K562 (cell line): ENCODE measurements at regions not wholly inside any gene's neighbourhood (a gene's known extent, or its start where the extent isn't known, plus 50 kb on each side); places are given as distances from the start of the nearest gene placed in this dataset.

Experiments used
- ATAC-seq: fragments of 200-7000 bp; cut with Tn5 transposase; 3 replicates; pipeline ENCODE4 v1.9.1; 2020; ENCODE audit warnings: moderate library complexity
- BruUV-seq: library from RNA; stranded (reverse); fragments of 400-500 nt; replicated peaks from 2 replicates; lab custom pipeline; 2021; lab: Mats Ljungman, UMichigan
- CTCF ChIA-PET: fragments of 300-600 bp; formaldehyde crosslinking; extraction: SDS; loops from one replicate; lab custom pipeline; 2021; ENCODE audit warnings: low intra/inter-chr PET ratio; lab: Yijun Ruan, JAX
- POLR2A ChIA-PET: fragments of 300-600, 350-650 bp; sonication (Branson Sonifier 250); formaldehyde crosslinking; extraction: SDS; loops from one replicate; lab custom pipeline; 2021; ENCODE audit warnings: antibody characterized with exemption, inconsistent platforms; lab: Yijun Ruan, JAX
- DNase-seq, 4 experiments: peaks; one replicate each; pipeline versions ENCODE4 v3.0.0 to v3.0.0-alpha.2; 2011 to 2018; ENCODE audit warnings: low spot score in 3 of 4, mixed read lengths in 3 of 4; ENCODE audit errors: extremely low read depth in 1 of 4
- FAIRE-seq: peaks from 2 replicates; lab custom pipeline; 2011; peaks lifted over from hg19 to GRCh38; lab: Jason Lieb, UNC
- H2AFZ ChIP-seq: 2 replicates; pipeline ENCODE4 v1.6.0; 2011; ENCODE audit warnings: low read depth, low read length, control low read depth, inconsistent platforms
- H3K27ac ChIP-seq: fragments of 200-600 bp; 3 replicates; pipeline ENCODE4 v1.8.0; 2011; ENCODE audit warnings: low read depth, mild to moderate bottlenecking, control low read depth, inconsistent platforms, low read length, moderate library complexity, mixed read lengths; ENCODE audit errors: extremely low read depth
- H3K27me3 ChIP-seq, 2 experiments: fragments of 300-600 bp in 1 of 2; 2 replicates in 1 of 2; 3 replicates in 1 of 2; pipeline versions ENCODE4 v1.6.0 to v1.8.0; 2011; ENCODE audit warnings: inconsistent platforms in 2 of 2, low read length in 2 of 2, mild to moderate bottlenecking in 1 of 2, mixed read lengths in 1 of 2, moderate library complexity in 1 of 2; ENCODE audit not compliant: control insufficient read depth in 2 of 2, insufficient read depth in 2 of 2
- H3K36me3 ChIP-seq: fragments of 300-600 bp; 3 replicates; pipeline ENCODE4 v1.8.0; 2011; ENCODE audit warnings: mild to moderate bottlenecking, low read length, inconsistent platforms; ENCODE audit not compliant: control insufficient read depth, insufficient read depth
- H3K4me1 ChIP-seq, 2 experiments: fragments of 200-600 bp in 1 of 2; replicated peaks in 1 of 2; 2 replicates in 1 of 2; 3 replicates in 1 of 2; pipeline versions ENCODE4 v1.5.1 to v1.8.0; 2011; ENCODE audit warnings: inconsistent platforms in 2 of 2, low read length in 2 of 2, mild to moderate bottlenecking in 1 of 2, mixed read lengths in 1 of 2, moderate library complexity in 1 of 2; ENCODE audit not compliant: control insufficient read depth in 2 of 2, insufficient read depth in 2 of 2
- H3K4me2 ChIP-seq: 2 replicates; pipeline ENCODE4 v1.6.1; 2011; ENCODE audit warnings: low read length, control low read depth, inconsistent platforms, mixed read lengths; ENCODE audit not compliant: insufficient read depth
- H3K4me3 ChIP-seq: fragments of 200-600 bp; sonication (generic), shearing (Covaris generic); 2 replicates; pipeline ENCODE4 v1.5.1; 2016; ENCODE audit warnings: control low read depth, inconsistent platforms
- H3K79me2 ChIP-seq: fragments of 200-600 bp; 3 replicates; pipeline ENCODE4 v1.8.0; 2011; ENCODE audit warnings: low read length, inconsistent platforms; ENCODE audit not compliant: control insufficient read depth, insufficient read depth
- H3K9ac ChIP-seq, 2 experiments: 2 replicates each; pipeline versions ENCODE4 v1.6.0 to v1.6.1; 2011; ENCODE audit warnings: low read depth in 2 of 2, low read length in 2 of 2, control low read depth in 1 of 2, inconsistent platforms in 1 of 2, mild to moderate bottlenecking in 1 of 2, mixed read lengths in 1 of 2; ENCODE audit not compliant: insufficient read depth in 1 of 2
- H3K9me1 ChIP-seq: one replicate; pipeline ENCODE4 v1.6.0; 2011; ENCODE audit warnings: inconsistent platforms, mild to moderate bottlenecking, low read length, moderate library complexity; ENCODE audit not compliant: control insufficient read depth, insufficient read depth
- H3K9me3 ChIP-seq: replicated peaks from 2 replicates; pipeline ENCODE4 v1.5.1; 2011; ENCODE audit warnings: low read depth, low read length, inconsistent platforms; ENCODE audit not compliant: control insufficient read depth, insufficient read depth
- H4K20me1 ChIP-seq: replicated peaks from 2 replicates; pipeline ENCODE4 v1.6.1; 2011; ENCODE audit warnings: low read length, inconsistent platforms, mixed read lengths; ENCODE audit not compliant: control insufficient read depth, insufficient read depth
- CAMTA2 ChIP-seq: fragments of 250-450 bp; sonication (Bioruptor Pico); conservative IDR thresholded peaks from 2 replicates; pipeline ENCODE4 v1.5.1; 2022
- ELF4 ChIP-seq: fragments of 450-650 bp; formaldehyde crosslinking; IDR thresholded peaks from 2 replicates; pipeline ENCODE4 v1.4.0; 2022; ENCODE audit warnings: missing genetic modification characterization
- LCOR ChIP-seq: sonication (generic); formaldehyde crosslinking; IDR thresholded peaks from 2 replicates; pipeline ENCODE4 v1.8.0; 2022; ENCODE audit warnings: mild to moderate bottlenecking, missing genetic modification reagents
- MYNN ChIP-seq, 2 experiments: sonication (generic); formaldehyde crosslinking in 1 of 2; IDR thresholded peaks; 2 replicates each; pipeline versions ENCODE4 v1.5.0 to v1.6.1; 2016 to 2020; ENCODE audit warnings: antibody characterized with exemption in 1 of 2, missing genetic modification reagents in 1 of 2
- POLR2AphosphoS2 ChIP-seq: IDR thresholded peaks from 2 replicates; pipeline ENCODE4 v1.6.1; 2012; ENCODE audit warnings: low read length, improper control_type of control experiment
- ZNF184 ChIP-seq: sonication (generic); formaldehyde crosslinking; IDR thresholded peaks from 2 replicates; pipeline ENCODE4 v1.5.0; 2020; ENCODE audit warnings: missing genetic modification reagents
- ZNF3 ChIP-seq: fragments of 250-450 bp; sonication (Bioruptor Pico); IDR thresholded peaks from 2 replicates; pipeline ENCODE4 v1.5.0; 2021; ENCODE audit warnings: mild to moderate bottlenecking, moderate library complexity
- ZNF695 ChIP-seq: fragments of 450-650 bp; formaldehyde crosslinking; IDR thresholded peaks from 2 replicates; pipeline ENCODE4 v1.4.0; 2020; ENCODE audit warnings: mild to moderate bottlenecking, moderate library complexity
- ZNF75A ChIP-seq: fragments of 450-650 bp; formaldehyde crosslinking; IDR thresholded peaks from 2 replicates; pipeline ENCODE4 v1.4.0; 2020; ENCODE audit warnings: mild to moderate bottlenecking
- ZNF778 ChIP-seq: fragments of 450-650 bp; formaldehyde crosslinking; IDR thresholded peaks from 2 replicates; pipeline ENCODE4 v1.4.0; 2020; ENCODE audit warnings: mild to moderate bottlenecking, moderate library complexity
- WGBS: fragments of 100-300 bp; shearing (Covaris generic); methylation state at CpG from one replicate; pipeline ENCODE4 v1.1.6; 2016; ENCODE audit warnings: low coverage, mixed read lengths; ENCODE audit not compliant: insufficient coverage; ENCODE audit errors: missing lambda C conversion rate; 5-methylcytosine and 5-hydroxymethylcytosine counted together
- in situ Hi-C: fragments of 300-500 bp; cut with MboI; formaldehyde crosslinking; loops from 4 replicates; pipeline ENCODE4 v1.15.0; 2018; ENCODE audit warnings: inconsistent platforms, mixed read lengths
- intact Hi-C: fragments of 100-400 bp; cut with micrococcal nuclease; formaldehyde crosslinking; loops from 2 replicates; pipeline ENCODE4 v1.14.2; 2022
- TF ChIP-seq, protein P1 (sequence below): fragments of 450-650 bp; IDR thresholded peaks from 2 replicates; pipeline ENCODE4 v1.6.1; 2017; ENCODE audit warnings: antibody characterized with exemption, mild to moderate bottlenecking
- TF ChIP-seq, protein P2 (sequence below): fragments of 450-650 bp; IDR thresholded peaks from 2 replicates; pipeline ENCODE4 v1.6.1; 2016; ENCODE audit warnings: mild to moderate bottlenecking

DNA sequence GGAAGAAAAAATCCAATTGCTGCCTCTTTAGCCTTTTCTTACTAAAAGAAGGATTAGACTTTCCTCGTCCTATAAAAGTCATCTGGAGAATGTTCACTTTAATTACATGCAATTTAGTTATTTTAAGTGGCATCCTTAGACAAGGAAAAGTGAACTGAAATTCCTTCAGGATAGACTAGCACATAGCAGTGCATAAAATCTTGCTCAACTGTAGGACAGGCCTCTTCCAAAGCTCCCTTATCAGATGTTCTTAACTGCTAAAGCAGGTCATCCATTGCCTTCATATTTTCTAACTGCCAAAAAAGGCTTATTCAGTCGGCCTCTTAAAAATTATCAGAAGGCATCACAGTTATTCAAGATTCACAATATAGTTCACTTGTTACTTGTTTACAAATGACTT, 396.5 kb downstream of the DMRT2 start:
- Histone ChIP-seq H3K27ac (no peak overlapping the region), H2AFZ (no peak overlapping the region), H3K9me1 (no peaks in the 10 kb centered on the region), H3K4me3 (no peak overlapping the region), H3K4me2 (no peak overlapping the region), H4K20me1 (no peaks in the 10 kb centered on the region), H3K27me3 (no peaks in the 10 kb centered on the region), H3K9me3 (no peaks in the 10 kb centered on the region), H3K4me1 (no peaks in the 10 kb centered on the region), H3K9ac (no peak overlapping the region), H3K36me3 (no peaks in the 10 kb centered on the region), H3K79me2 (no peaks in the 10 kb centered on the region)
- ChIA-PET POLR2A (no interaction called here), CTCF (no interaction called here)
- FAIRE-seq (no peak), DNase-seq (no peak), ATAC-seq (no peak)
- WGBS: 0% methylated on average over 2 of the region's 2 CpGs
- no peak for TF ChIP-seq ELF4 (CRISPR knock-in tag)
- no peak for TF ChIP-seq LCOR (CRISPR knock-in tag)
- TF ChIP-seq ZNF3 (CRISPR knock-in tag): no peak
- no peak for TF ChIP-seq ZNF695
- no peak for TF ChIP-seq ZNF75A (CRISPR knock-in tag)
- no peak for TF ChIP-seq POLR2AphosphoS2
- in situ Hi-C loops (no loop called here), intact Hi-C loops (no loop called here)
- no TSS peak for BruUV-seq

DNA sequence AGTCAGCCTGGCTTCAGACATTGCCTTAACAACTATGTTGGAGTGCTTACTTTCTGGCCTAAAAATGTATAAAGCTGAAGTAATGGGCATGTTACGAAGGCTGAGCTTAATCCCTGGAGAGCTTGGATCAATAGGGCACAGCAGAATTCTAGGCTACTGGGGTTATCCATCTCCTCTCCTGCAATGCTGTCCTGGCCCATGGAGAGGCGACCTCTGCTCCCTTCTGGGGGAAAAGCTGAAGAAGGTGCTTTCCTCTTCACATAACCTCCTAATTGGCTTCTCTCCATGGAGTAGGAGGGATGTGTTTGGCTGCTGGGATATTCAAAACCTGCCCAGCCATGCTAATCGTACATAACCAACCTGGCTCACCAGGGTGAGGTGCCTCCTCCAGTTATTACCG, 403.5 kb downstream of the DMRT2 start:
- H4K20me1 ChIP-seq: no peaks in the 10 kb centered on the region
- H3K9me3 ChIP-seq: no peaks in the 10 kb centered on the region
- in situ Hi-C loops (no loop called here), intact Hi-C loops (no loop called here)
- ATAC-seq: no peak
- H3K4me2 ChIP-seq: no peak overlapping the region
- H3K36me3 ChIP-seq: no peaks in the 10 kb centered on the region
- no peak overlapping the region for H3K27ac ChIP-seq
- no peaks in the 10 kb centered on the region for H3K79me2 ChIP-seq
- no peaks in the 10 kb centered on the region for H3K4me1 ChIP-seq
- ChIA-PET POLR2A (no interaction called here), CTCF (no interaction called here)
- no peaks in the 10 kb centered on the region for H3K27me3 ChIP-seq
- 0% methylated on average over 2 of the region's 4 CpGs for WGBS
- H3K9ac ChIP-seq: no peak overlapping the region
- H3K4me3 ChIP-seq: no peak overlapping the region
- H2AFZ ChIP-seq: no peak overlapping the region
- no peak for DNase-seq
- no peak for FAIRE-seq
- H3K9me1 ChIP-seq: no peaks in the 10 kb centered on the region
- no TSS peak for BruUV-seq
- no peak for TF ChIP-seq ZNF184 (CRISPR knock-in tag)
- no peak for TF ChIP-seq ZNF778 (CRISPR knock-in tag)
- no peak for TF ChIP-seq CAMTA2 (CRISPR knock-in tag)
- TF ChIP-seq, protein P1, sequence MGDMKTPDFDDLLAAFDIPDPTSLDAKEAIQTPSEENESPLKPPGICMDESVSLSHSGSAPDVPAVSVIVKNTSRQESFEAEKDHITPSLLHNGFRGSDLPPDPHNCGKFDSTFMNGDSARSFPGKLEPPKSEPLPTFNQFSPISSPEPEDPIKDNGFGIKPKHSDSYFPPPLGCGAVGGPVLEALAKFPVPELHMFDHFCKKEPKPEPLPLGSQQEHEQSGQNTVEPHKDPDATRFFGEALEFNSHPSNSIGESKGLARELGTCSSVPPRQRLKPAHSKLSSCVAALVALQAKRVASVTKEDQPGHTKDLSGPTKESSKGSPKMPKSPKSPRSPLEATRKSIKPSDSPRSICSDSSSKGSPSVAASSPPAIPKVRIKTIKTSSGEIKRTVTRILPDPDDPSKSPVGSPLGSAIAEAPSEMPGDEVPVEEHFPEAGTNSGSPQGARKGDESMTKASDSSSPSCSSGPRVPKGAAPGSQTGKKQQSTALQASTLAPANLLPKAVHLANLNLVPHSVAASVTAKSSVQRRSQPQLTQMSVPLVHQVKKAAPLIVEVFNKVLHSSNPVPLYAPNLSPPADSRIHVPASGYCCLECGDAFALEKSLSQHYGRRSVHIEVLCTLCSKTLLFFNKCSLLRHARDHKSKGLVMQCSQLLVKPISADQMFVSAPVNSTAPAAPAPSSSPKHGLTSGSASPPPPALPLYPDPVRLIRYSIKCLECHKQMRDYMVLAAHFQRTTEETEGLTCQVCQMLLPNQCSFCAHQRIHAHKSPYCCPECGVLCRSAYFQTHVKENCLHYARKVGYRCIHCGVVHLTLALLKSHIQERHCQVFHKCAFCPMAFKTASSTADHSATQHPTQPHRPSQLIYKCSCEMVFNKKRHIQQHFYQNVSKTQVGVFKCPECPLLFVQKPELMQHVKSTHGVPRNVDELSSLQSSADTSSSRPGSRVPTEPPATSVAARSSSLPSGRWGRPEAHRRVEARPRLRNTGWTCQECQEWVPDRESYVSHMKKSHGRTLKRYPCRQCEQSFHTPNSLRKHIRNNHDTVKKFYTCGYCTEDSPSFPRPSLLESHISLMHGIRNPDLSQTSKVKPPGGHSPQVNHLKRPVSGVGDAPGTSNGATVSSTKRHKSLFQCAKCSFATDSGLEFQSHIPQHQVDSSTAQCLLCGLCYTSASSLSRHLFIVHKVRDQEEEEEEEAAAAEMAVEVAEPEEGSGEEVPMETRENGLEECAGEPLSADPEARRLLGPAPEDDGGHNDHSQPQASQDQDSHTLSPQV: no peak
- TF ChIP-seq, protein P2, sequence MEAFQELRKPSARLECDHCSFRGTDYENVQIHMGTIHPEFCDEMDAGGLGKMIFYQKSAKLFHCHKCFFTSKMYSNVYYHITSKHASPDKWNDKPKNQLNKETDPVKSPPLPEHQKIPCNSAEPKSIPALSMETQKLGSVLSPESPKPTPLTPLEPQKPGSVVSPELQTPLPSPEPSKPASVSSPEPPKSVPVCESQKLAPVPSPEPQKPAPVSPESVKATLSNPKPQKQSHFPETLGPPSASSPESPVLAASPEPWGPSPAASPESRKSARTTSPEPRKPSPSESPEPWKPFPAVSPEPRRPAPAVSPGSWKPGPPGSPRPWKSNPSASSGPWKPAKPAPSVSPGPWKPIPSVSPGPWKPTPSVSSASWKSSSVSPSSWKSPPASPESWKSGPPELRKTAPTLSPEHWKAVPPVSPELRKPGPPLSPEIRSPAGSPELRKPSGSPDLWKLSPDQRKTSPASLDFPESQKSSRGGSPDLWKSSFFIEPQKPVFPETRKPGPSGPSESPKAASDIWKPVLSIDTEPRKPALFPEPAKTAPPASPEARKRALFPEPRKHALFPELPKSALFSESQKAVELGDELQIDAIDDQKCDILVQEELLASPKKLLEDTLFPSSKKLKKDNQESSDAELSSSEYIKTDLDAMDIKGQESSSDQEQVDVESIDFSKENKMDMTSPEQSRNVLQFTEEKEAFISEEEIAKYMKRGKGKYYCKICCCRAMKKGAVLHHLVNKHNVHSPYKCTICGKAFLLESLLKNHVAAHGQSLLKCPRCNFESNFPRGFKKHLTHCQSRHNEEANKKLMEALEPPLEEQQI: no peak
- TF ChIP-seq MYNN (IDR thresholded peaks at IDR 0.05): no peak
- no peak for TF ChIP-seq MYNN (CRISPR knock-in tag; IDR thresholded peaks at IDR 0.05)
